ENCODE measurements at regions not wholly inside any gene's neighbourhood (a gene's known extent, or its start where the extent isn't known, plus 50 kb on each side); places are given as distances from the start of the nearest gene placed in this dataset.

DNA sequence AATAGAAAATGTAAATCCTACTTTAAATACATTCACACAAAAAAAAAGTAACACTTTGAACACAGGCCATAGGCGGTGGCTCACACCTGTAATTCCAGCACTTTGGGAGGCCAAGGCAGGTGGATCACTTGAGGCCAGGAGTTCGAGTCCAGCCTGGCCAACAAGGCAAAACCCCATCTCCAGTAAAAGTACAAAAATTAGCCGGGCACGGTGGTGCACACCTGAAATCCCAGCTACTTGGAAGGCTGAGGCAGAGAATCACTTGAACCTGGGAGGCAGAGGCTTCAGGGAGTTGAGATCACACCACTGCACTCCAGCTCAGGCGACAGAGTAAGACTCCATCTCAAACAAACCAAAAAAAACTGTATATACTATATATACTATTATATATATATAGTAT is 303.6 kb downstream of the BCL11A start:
- TF ChIP-seq CTCF (IDR thresholded peaks at IDR 0.05; ENCODE audit: insufficient read depth, low read length, poor library complexity, severe bottlenecking) (no peak), EZH2phosphoT487 (conservative IDR thresholded peaks at IDR 0.05; ENCODE audit: low read length) (no peak)
